Spinal cord (tissue), 9 donors: ENCODE measurements at regions not wholly inside any gene's neighbourhood (a gene's known extent, or its start where the extent isn't known, plus 50 kb on each side); places are given as distances from the start of the nearest gene placed in this dataset.

ENCODE experiments used
- DNase-seq, 6 donors: peaks; one replicate each; pipeline versions ENCODE4 v3.0.0 to v3.0.0-alpha.2; 2013 to 2015; ENCODE audit warnings: low spot score in 6 of 6, low read depth in 4 of 6
- H3K27ac ChIP-seq: one replicate; pipeline ENCODE4 v1.5.1; 2013; ENCODE audit warnings: low read depth, low read length, control low read depth
- H3K27me3 ChIP-seq: one replicate; pipeline ENCODE4 v1.6.1; 2013; ENCODE audit warnings: low read length; ENCODE audit not compliant: control insufficient read depth, insufficient read depth
- H3K36me3 ChIP-seq: one replicate; pipeline ENCODE4 v1.6.1; 2013; ENCODE audit warnings: low read length; ENCODE audit not compliant: control insufficient read depth, insufficient read depth
- H3K4me1 ChIP-seq: one replicate; pipeline ENCODE4 v1.6.1; 2013; ENCODE audit warnings: low read length; ENCODE audit not compliant: control insufficient read depth, insufficient read depth
- H3K4me3 ChIP-seq: one replicate; pipeline ENCODE4 v1.5.1; 2013; ENCODE audit warnings: low read depth, low read length, control low read depth
- H3K9me3 ChIP-seq: one replicate; pipeline ENCODE4 v1.6.1; 2013; ENCODE audit warnings: low read length; ENCODE audit not compliant: control insufficient read depth, insufficient read depth
- WGBS: methylation state at CpG from one replicate; pipeline ENCODE4 v1.1.5; 2013; ENCODE audit warnings: missing lambda C conversion rate; ENCODE audit not compliant: insufficient coverage; 5-methylcytosine and 5-hydroxymethylcytosine counted together
- donor health status: healthy.

GRCh38 chr2:186325827-186326535 lies 160.1 kb upstream of the ZC3H15 start:
- Histone ChIP-seq H3K36me3 (no peaks in the 10 kb centered on the region), H3K9me3 (peaks cover 2% of the 10 kb centered on the region), H3K27ac (no peak overlapping the region), H3K4me1 (no peaks in the 10 kb centered on the region), H3K27me3 (no peaks in the 10 kb centered on the region), H3K4me3 (no peak overlapping the region)
- DNase-seq = no peak
- WGBS = 88% methylated on average over 1 of the region's 2 CpGs

GRCh38 chr2:186327251-186327868 lies 158.7 kb upstream of the ZC3H15 start:
- H3K4me3 ChIP-seq = no peak overlapping the region
- no peaks in the 10 kb centered on the region for H3K27me3 ChIP-seq
- no CpG with 5 or more reads among the region's 3 CpGs for WGBS
- DNase-seq = no peak
- H3K4me1 ChIP-seq = no peaks in the 10 kb centered on the region
- H3K36me3 ChIP-seq = no peaks in the 10 kb centered on the region
- H3K27ac ChIP-seq = no peak overlapping the region
- H3K9me3 ChIP-seq = peaks cover 2% of the 10 kb centered on the region

- Histone ChIP-seq H3K27me3 (no peaks in the 10 kb centered on the region), H3K4me1 (no peaks in the 10 kb centered on the region), H3K4me3 (no peak overlapping the region), H3K27ac (no peak overlapping the region), H3K9me3 (no peaks in the 10 kb centered on the region), H3K36me3 (no peaks in the 10 kb centered on the region)
- peak in 1 of 6 donors; percentile 49 for DNase-seq
Measured at GRCh38 chr2:186328838-186329237, 157.2 kb upstream of the ZC3H15 start.

- H3K4me3 ChIP-seq = no peak overlapping the region
- no peaks in the 10 kb centered on the region for H3K27me3 ChIP-seq
- no CpG with 5 or more reads among the region's 1 CpG for WGBS
- no peak overlapping the region for H3K27ac ChIP-seq
- no peaks in the 10 kb centered on the region for H3K9me3 ChIP-seq
- no peaks in the 10 kb centered on the region for H3K4me1 ChIP-seq
- no peak for DNase-seq
- H3K36me3 ChIP-seq = no peaks in the 10 kb centered on the region
Measured at GRCh38 chr2:186330050-186330449, 156.0 kb upstream of the ZC3H15 start.

- Histone ChIP-seq H3K27me3 (no peaks in the 10 kb centered on the region), H3K9me3 (peaks cover 5% of the 10 kb centered on the region), H3K36me3 (no peaks in the 10 kb centered on the region), H3K4me1 (no peaks in the 10 kb centered on the region), H3K27ac (no peak overlapping the region), H3K4me3 (no peak overlapping the region)
- no peak for DNase-seq
- no CpG with 5 or more reads among the region's 1 CpG for WGBS
Measured at GRCh38 chr2:186339716-186340115, 146.3 kb upstream of the ZC3H15 start.

- H3K27me3 ChIP-seq = no peaks in the 10 kb centered on the region
- no peak overlapping the region for H3K27ac ChIP-seq
- no CpG with 5 or more reads among the region's 1 CpG for WGBS
- H3K36me3 ChIP-seq = no peaks in the 10 kb centered on the region
- no peak for DNase-seq
- peaks cover 5% of the 10 kb centered on the region for H3K9me3 ChIP-seq
- H3K4me3 ChIP-seq = no peak overlapping the region
- H3K4me1 ChIP-seq = no peaks in the 10 kb centered on the region
Measured at GRCh38 chr2:186342029-186342428, 144.0 kb upstream of the ZC3H15 start.

GRCh38 chr2:186345745-186346144 lies 140.3 kb upstream of the ZC3H15 start:
- Histone ChIP-seq H3K36me3 (no peaks in the 10 kb centered on the region), H3K27me3 (no peaks in the 10 kb centered on the region), H3K4me1 (no peaks in the 10 kb centered on the region), H3K4me3 (no peak overlapping the region), H3K9me3 (no peaks in the 10 kb centered on the region), H3K27ac (no peak overlapping the region)
- WGBS = no CpG with 5 or more reads among the region's 5 CpGs
- no peak for DNase-seq

- no peak for DNase-seq
Measured at GRCh38 chr2:186346216-186346615, 139.8 kb upstream of the ZC3H15 start.

GRCh38 chr2:186347472-186347871 lies 138.6 kb upstream of the ZC3H15 start:
- Histone ChIP-seq H3K4me1 (no peaks in the 10 kb centered on the region), H3K4me3 (no peak overlapping the region), H3K27ac (no peak overlapping the region), H3K36me3 (no peaks in the 10 kb centered on the region), H3K27me3 (no peaks in the 10 kb centered on the region), H3K9me3 (peaks cover 2% of the 10 kb centered on the region)
- peak in 1 of 6 donors; percentile 25 for DNase-seq

More at GRCh38 chr2:186346216-186346615, 139.8 kb upstream of the ZC3H15 start:
- no peak overlapping the region for H3K4me3 ChIP-seq
- no peaks in the 10 kb centered on the region for H3K4me1 ChIP-seq
- no peaks in the 10 kb centered on the region for H3K9me3 ChIP-seq
- no peaks in the 10 kb centered on the region for H3K36me3 ChIP-seq
- no peak overlapping the region for H3K27ac ChIP-seq
- no peaks in the 10 kb centered on the region for H3K27me3 ChIP-seq

- H3K9me3 ChIP-seq = peaks cover 3% of the 10 kb centered on the region
- no peak overlapping the region for H3K27ac ChIP-seq
- DNase-seq = peak in 1 of 6 donors; percentile 1
- H3K4me1 ChIP-seq = no peaks in the 10 kb centered on the region
- no peaks in the 10 kb centered on the region for H3K36me3 ChIP-seq
- H3K27me3 ChIP-seq = no peaks in the 10 kb centered on the region
- H3K4me3 ChIP-seq = no peak overlapping the region
- WGBS = no CpG with 5 or more reads among the region's 1 CpG
Measured at GRCh38 chr2:186348200-186348599, 137.9 kb upstream of the ZC3H15 start.
